ENCODE measurements at regions not wholly inside any gene's neighbourhood (a gene's known extent, or its start where the extent isn't known, plus 50 kb on each side); places are given as distances from the start of the nearest gene placed in this dataset.

- no peak overlapping the region for H3K27ac ChIP-seq
- TF ChIP-seq, protein P1, sequence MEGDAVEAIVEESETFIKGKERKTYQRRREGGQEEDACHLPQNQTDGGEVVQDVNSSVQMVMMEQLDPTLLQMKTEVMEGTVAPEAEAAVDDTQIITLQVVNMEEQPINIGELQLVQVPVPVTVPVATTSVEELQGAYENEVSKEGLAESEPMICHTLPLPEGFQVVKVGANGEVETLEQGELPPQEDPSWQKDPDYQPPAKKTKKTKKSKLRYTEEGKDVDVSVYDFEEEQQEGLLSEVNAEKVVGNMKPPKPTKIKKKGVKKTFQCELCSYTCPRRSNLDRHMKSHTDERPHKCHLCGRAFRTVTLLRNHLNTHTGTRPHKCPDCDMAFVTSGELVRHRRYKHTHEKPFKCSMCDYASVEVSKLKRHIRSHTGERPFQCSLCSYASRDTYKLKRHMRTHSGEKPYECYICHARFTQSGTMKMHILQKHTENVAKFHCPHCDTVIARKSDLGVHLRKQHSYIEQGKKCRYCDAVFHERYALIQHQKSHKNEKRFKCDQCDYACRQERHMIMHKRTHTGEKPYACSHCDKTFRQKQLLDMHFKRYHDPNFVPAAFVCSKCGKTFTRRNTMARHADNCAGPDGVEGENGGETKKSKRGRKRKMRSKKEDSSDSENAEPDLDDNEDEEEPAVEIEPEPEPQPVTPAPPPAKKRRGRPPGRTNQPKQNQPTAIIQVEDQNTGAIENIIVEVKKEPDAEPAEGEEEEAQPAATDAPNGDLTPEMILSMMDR (IDR thresholded peaks at IDR 0.05): no peak
- no peak for TF ChIP-seq ZFX (IDR thresholded peaks at IDR 0.05; ENCODE audit: borderline replicate concordance)
Measured at GRCh38 chr5:99926463-99926862, 608.7 kb upstream of the FAM174A start.

GRCh38 chr5:99922386-99922785 lies 612.8 kb upstream of the FAM174A start:
- TF ChIP-seq, protein P1 (IDR thresholded peaks at IDR 0.05): no peak
- no peak for TF ChIP-seq ZFX (IDR thresholded peaks at IDR 0.05; ENCODE audit: borderline replicate concordance)
- H3K27ac ChIP-seq: no peak overlapping the region

- no peak overlapping the region for H3K27ac ChIP-seq
- no peak for TF ChIP-seq ZFX (IDR thresholded peaks at IDR 0.05; ENCODE audit: borderline replicate concordance)
- TF ChIP-seq, protein P1 (IDR thresholded peaks at IDR 0.05): peak; percentile 16
Measured at GRCh38 chr5:99911971-99912370, 623.2 kb upstream of the FAM174A start.

- no peak for TF ChIP-seq ZFX (IDR thresholded peaks at IDR 0.05; ENCODE audit: borderline replicate concordance)
- TF ChIP-seq, protein P1 (IDR thresholded peaks at IDR 0.05): no peak
- no peak overlapping the region for H3K27ac ChIP-seq
Measured at GRCh38 chr5:99906776-99907175, 628.4 kb upstream of the FAM174A start.

DNA sequence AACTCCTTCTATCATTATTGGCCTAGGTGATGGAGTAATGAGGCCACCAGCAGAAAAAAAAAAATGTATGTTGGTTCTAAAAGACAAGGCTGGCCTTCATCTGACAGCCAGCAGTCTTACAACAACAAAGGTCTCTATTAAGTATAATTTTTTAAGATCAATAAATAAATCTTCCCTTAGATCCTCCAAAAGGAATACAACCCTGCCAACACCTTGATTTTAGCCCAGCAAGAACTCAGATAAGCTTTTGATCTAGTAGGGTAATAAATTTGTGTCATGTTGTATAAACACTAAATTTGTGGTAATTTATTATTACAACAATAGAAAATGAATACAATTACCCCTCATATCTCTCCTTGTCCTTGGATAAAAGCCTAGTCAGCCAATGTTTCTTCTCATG lies 633.2 kb upstream of the FAM174A start:
- no peak overlapping the region for H3K27ac ChIP-seq
- TF ChIP-seq, protein P1 (IDR thresholded peaks at IDR 0.05): no peak
- no peak for TF ChIP-seq ZFX (IDR thresholded peaks at IDR 0.05; ENCODE audit: borderline replicate concordance)

- H3K27ac ChIP-seq: peak overlapping the region; percentile 53
- TF ChIP-seq, protein P1 (IDR thresholded peaks at IDR 0.05): no peak
- TF ChIP-seq ZFX (IDR thresholded peaks at IDR 0.05; ENCODE audit: borderline replicate concordance): no peak
Measured at GRCh38 chr5:99900302-99900852, 634.8 kb upstream of the FAM174A start.

DNA sequence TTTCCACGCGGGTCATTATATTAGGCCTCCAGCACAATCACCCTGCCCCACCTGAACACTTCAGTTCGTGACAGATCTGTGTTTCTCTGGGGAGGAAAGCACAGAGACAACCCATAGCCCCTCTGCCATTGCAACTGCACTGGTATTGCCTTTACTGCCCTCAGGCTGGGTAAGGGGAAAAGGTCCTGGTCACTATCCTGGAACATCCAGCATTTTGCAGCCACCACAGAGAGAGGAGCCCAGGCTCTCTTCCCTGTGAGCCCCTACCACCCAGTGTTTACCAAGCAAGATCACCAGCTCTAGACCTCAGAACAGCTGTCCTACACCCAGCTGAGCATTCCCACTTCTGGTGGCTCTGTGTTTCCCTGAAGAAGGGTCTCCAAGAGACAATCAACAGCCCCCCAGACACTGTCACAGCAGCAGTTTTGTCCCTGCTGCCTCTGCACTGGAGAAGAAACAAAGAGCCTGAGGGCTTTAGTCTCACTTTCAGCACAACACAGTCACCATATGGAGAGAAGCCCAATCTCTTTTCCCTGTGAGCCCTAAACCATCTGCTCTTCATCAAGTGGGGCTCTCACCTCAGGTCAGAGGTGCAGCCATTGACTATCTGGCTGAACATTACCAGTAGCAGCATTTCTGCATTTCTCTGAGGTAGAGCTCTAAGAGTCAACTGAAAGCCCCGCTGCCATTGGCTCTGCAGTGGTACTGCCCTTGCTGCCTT lies 655.2 kb upstream of the FAM174A start:
- no peak overlapping the region for H3K27ac ChIP-seq
- TF ChIP-seq, protein P1 (IDR thresholded peaks at IDR 0.05): no peak
- no peak for TF ChIP-seq ZFX (IDR thresholded peaks at IDR 0.05; ENCODE audit: borderline replicate concordance)
